Vagina (tissue), 2 donors: ENCODE measurements at regions not wholly inside any gene's neighbourhood (a gene's known extent, or its start where the extent isn't known, plus 50 kb on each side); places are given as distances from the start of the nearest gene placed in this dataset.

Source experiments
- DNase-seq, 2 donors: peaks; one replicate each; pipeline ENCODE4 v3.0.0-alpha.2; 2017; ENCODE audit errors: extremely low spot score in 2 of 2
- H3K27ac ChIP-seq: fragments of 200-600 bp; sonication (generic); one replicate; pipeline ENCODE4 v1.5.1; 2019
- H3K27me3 ChIP-seq: fragments of 200-600 bp; sonication (generic); one replicate; pipeline ENCODE4 v1.5.1; 2019
- H3K36me3 ChIP-seq, 2 donors: fragments of 200-600 bp; sonication (generic); one replicate each; pipeline ENCODE4 v1.5.1; 2017 to 2019
- H3K4me1 ChIP-seq: fragments of 200-600 bp; sonication (generic); one replicate; pipeline ENCODE4 v1.5.1; 2019
- H3K4me3 ChIP-seq, 2 donors: fragments of 200-600 bp; sonication (generic); 1 replicate in 1 of 2; 2 replicates in 1 of 2; pipeline ENCODE4 v1.5.1; 2016 to 2019
- H3K9me3 ChIP-seq: fragments of 200-600 bp; sonication (generic); one replicate; pipeline ENCODE4 v1.5.1; 2019
- CTCF ChIP-seq, 3 experiments: fragments of 450-650 bp in 2 of 3; fragments of 200-600 bp in 1 of 3; sonication (generic) in 1 of 3; IDR thresholded peaks; one replicate each; pipeline ENCODE4 v1.5.1; 2017 to 2019; ENCODE audit warnings: antibody characterized with exemption in 3 of 3, mild to moderate bottlenecking in 2 of 3, moderate library complexity in 2 of 3
- POLR2A ChIP-seq, 2 donors: fragments of 450-650 bp; IDR thresholded peaks; one replicate each; pipeline ENCODE4 v1.6.1; 2017; ENCODE audit warnings: antibody characterized with exemption in 2 of 2, mild to moderate bottlenecking in 2 of 2, moderate library complexity in 2 of 2
- POLR2AphosphoS5 ChIP-seq, 2 donors: sonication (generic); formaldehyde crosslinking; IDR thresholded peaks; one replicate each; pipeline ENCODE4 v1.9.0; 2017; ENCODE audit warnings: antibody characterized with exemption in 2 of 2, mild to moderate bottlenecking in 2 of 2, low read depth in 1 of 2; ENCODE audit not compliant: insufficient read depth in 1 of 2
- intact Hi-C: fragments of 100-400 bp; cut with DNase I; formaldehyde crosslinking; loops from one replicate; pipeline ENCODE4 v1.15.1; 2023

GRCh38 chr6:81814370-81815076 is 62.0 kb upstream of the TENT5A start:
- H3K4me3 ChIP-seq, result no peak overlapping the region
- H3K9me3 ChIP-seq, result no peaks in the 10 kb centered on the region
- no peak overlapping the region for H3K27ac ChIP-seq
- intact Hi-C loops, result no loop called here
- H3K27me3 ChIP-seq, result no peaks in the 10 kb centered on the region
- no peaks in the 10 kb centered on the region for H3K4me1 ChIP-seq
- no peak for TF ChIP-seq CTCF (IDR thresholded peaks at IDR 0.05)
- H3K36me3 ChIP-seq, result no peaks in the 10 kb centered on the region
- no peak for DNase-seq

DNA sequence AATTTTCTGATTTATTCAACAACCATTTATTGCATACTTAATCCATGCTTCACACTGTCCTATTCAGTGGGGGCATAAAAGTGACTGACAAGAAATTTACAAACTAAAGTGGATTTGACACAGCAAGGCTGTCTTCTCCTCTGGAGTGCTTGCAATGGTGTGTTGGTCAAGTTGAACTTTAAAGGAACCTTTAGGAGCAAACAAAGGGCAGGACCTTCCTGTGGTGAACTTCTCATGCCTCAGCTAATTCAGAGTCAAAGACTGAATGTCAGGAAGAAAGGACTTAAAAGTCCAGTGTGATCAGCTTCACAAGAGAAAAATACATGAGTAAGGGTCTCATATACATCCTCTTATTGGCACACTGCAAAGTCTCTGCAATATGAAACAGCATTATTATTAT is 60.8 kb upstream of the TENT5A start:
- intact Hi-C loops, result no loop called here
- Histone ChIP-seq H3K4me3 (no peak overlapping the region), H3K9me3 (no peaks in the 10 kb centered on the region), H3K27me3 (no peaks in the 10 kb centered on the region), H3K27ac (no peak overlapping the region), H3K4me1 (no peaks in the 10 kb centered on the region), H3K36me3 (no peaks in the 10 kb centered on the region)
- no peak for TF ChIP-seq POLR2AphosphoS5 (IDR thresholded peaks at IDR 0.05; ENCODE audit: insufficient read depth in 1 of 2, low read depth in 1 of 2)
- no peak for TF ChIP-seq CTCF (IDR thresholded peaks at IDR 0.05)
- TF ChIP-seq POLR2A (IDR thresholded peaks at IDR 0.05), result no peak
- DNase-seq, result no peak

- no peaks in the 10 kb centered on the region for H3K36me3 ChIP-seq
- no peak overlapping the region for H3K4me3 ChIP-seq
- DNase-seq, result no peak
- no peaks in the 10 kb centered on the region for H3K27me3 ChIP-seq
- TF ChIP-seq CTCF (IDR thresholded peaks at IDR 0.05) (no peak), POLR2AphosphoS5 (IDR thresholded peaks at IDR 0.05; ENCODE audit: insufficient read depth in 1 of 2, low read depth in 1 of 2) (no peak), POLR2A (IDR thresholded peaks at IDR 0.05) (no peak)
- intact Hi-C loops, result no loop called here
- no peaks in the 10 kb centered on the region for H3K9me3 ChIP-seq
- H3K27ac ChIP-seq, result no peak overlapping the region
- H3K4me1 ChIP-seq, result no peaks in the 10 kb centered on the region
Measured at GRCh38 chr6:81812401-81812800, 59.9 kb upstream of the TENT5A start.

DNA sequence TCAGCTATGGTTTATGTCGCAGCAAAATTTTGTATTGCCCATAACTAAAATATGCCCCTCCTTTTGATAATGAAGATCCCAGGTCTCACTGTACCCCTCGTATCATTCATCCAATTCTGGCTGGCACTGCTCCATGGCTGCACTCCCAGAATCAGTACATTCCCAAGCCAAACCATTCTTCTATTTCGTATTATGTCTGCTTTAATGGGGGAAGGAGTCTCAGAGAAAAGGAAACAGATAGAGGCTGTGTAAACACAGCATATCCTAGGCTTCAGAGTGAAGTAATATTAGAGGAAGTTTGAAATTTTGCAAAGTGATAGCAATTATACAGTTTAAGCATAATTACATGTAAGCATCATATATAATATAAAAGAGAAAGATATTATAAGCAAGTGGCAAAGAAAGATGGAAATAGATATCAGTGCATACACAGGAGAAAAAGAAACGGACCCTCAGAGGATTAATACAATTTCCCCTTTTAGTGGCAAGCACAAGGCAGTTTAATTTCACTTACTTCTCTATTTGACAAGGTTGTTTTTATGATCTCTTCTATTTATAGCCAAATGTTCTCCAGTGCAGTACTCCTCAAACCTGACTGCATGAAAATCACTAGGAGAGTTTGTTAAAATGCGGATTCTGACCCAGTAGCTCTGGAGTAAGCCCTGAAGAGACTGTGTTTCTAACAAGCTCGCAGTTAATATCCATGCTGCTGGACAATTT is 56.5 kb upstream of the TENT5A start:
- no peaks in the 10 kb centered on the region for H3K36me3 ChIP-seq
- H3K27me3 ChIP-seq, result no peaks in the 10 kb centered on the region
- H3K4me1 ChIP-seq, result no peaks in the 10 kb centered on the region
- H3K27ac ChIP-seq, result no peak overlapping the region
- intact Hi-C loops, result no loop called here
- no peaks in the 10 kb centered on the region for H3K9me3 ChIP-seq
- no peak for TF ChIP-seq POLR2A (IDR thresholded peaks at IDR 0.05)
- no peak for TF ChIP-seq POLR2AphosphoS5 (IDR thresholded peaks at IDR 0.05; ENCODE audit: insufficient read depth in 1 of 2, low read depth in 1 of 2)
- TF ChIP-seq CTCF (IDR thresholded peaks at IDR 0.05), result no peak
- H3K4me3 ChIP-seq, result no peak overlapping the region
- no peak for DNase-seq
